Upper lobe of left lung (tissue), 6 donors: ENCODE measurements at regions not wholly inside any gene's neighbourhood (a gene's known extent, or its start where the extent isn't known, plus 50 kb on each side); places are given as distances from the start of the nearest gene placed in this dataset.

Experiments
- ATAC-seq, 2 donors: fragments of 200-7000 bp; cut with Tn5 transposase; one replicate each; pipeline ENCODE4 v1.9.1; 2022; ENCODE audit warnings: mild to moderate bottlenecking in 2 of 2, moderate library complexity in 2 of 2; ENCODE audit not compliant: low FRiP score in 2 of 2
- DNase-seq, 2 donors: peaks; one replicate each; pipeline ENCODE4 v3.0.0-alpha.2; 2019 to 2020
- H3K27ac ChIP-seq, 4 donors: fragments of 200-600 bp; sonication (generic); one replicate each; pipeline ENCODE4 v1.5.1; 2016 to 2019
- H3K27me3 ChIP-seq, 4 donors: fragments of 200-600 bp; sonication (generic); one replicate each; pipeline ENCODE4 v1.5.1; 2017 to 2019
- H3K36me3 ChIP-seq, 4 donors: fragments of 200-600 bp; sonication (generic); one replicate each; pipeline ENCODE4 v1.5.1; 2016 to 2019
- H3K4me1 ChIP-seq, 4 donors: fragments of 200-600 bp; sonication (generic); one replicate each; pipeline ENCODE4 v1.5.1; 2018 to 2019
- H3K4me3 ChIP-seq, 4 donors: fragments of 200-600 bp; sonication (generic); one replicate each; pipeline ENCODE4 v1.5.1; 2017 to 2019; ENCODE audit warnings: mild to moderate bottlenecking in 2 of 4, moderate library complexity in 1 of 4
- H3K9me3 ChIP-seq, 4 donors: fragments of 200-600 bp; sonication (generic); one replicate each; pipeline ENCODE4 v1.5.1; 2018 to 2019
- EP300 ChIP-seq, 4 donors: sonication (generic); formaldehyde crosslinking; IDR thresholded peaks; one replicate each; pipeline ENCODE4 v1.5.1; 2017; ENCODE audit warnings: antibody characterized with exemption in 4 of 4, control low read depth in 2 of 4
- POLR2A ChIP-seq, 4 donors: fragments of 450-650 bp; IDR thresholded peaks; one replicate each; pipeline ENCODE4 v1.5.1; 2016 to 2017; ENCODE audit warnings: antibody characterized with exemption in 4 of 4, mild to moderate bottlenecking in 2 of 4
- POLR2AphosphoS5 ChIP-seq, 2 donors: sonication (generic); formaldehyde crosslinking; IDR thresholded peaks; one replicate each; pipeline ENCODE4 v1.5.1; 2017; ENCODE audit warnings: antibody characterized with exemption in 2 of 2
- WGBS, 2 donors: methylation state at CpG; one replicate each; pipeline ENCODE4 v1.1.5; 2017 to 2018; 5-methylcytosine and 5-hydroxymethylcytosine counted together
- TF ChIP-seq, protein P1 (sequence below), 6 experiments: fragments of 450-650 bp in 4 of 6; fragments of 200-600 bp in 2 of 6; sonication (generic) in 2 of 6; IDR thresholded peaks; one replicate each; pipeline ENCODE4 v1.5.1; 2016 to 2019; ENCODE audit warnings: antibody characterized with exemption in 6 of 6
- donor health status: DM: no; HTN: no; CAD: no; lungs with moderate emphysema.
- donor health status: DM: no; HTN: yes; CAD: no; lungs with severe emphysema.

DNA sequence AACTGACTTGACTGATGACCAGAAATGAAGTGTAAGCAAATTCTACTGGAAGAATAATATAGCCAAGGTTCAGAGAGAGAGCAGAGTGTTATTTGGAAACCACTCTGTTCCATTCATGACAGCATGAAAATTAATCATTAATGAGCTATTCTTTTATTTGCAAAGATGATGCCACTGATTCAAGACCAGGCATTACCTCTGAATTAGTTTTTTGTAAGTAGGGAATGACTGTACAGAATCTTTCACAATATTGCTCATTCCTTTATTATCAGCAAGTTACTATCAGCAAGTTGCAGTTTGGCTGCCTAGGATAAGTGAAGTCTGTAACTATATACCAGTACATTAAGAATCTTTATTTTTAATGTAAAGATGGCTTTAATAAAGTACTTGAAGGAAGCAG is 75.1 kb upstream of the RGMB start:
- Histone ChIP-seq H3K27me3 (no peaks in the 10 kb centered on the region), H3K4me3 (no peak overlapping the region), H3K9me3 (peaks cover 0 to 10% (median 0%) of the 10 kb centered on the region in 4 donors), H3K27ac (no peak overlapping the region), H3K36me3 (no peaks in the 10 kb centered on the region), H3K4me1 (no peaks in the 10 kb centered on the region)
- no peak for DNase-seq
- no peak for ATAC-seq
- TF ChIP-seq EP300 (IDR thresholded peaks at IDR 0.05) (no peak), POLR2A (IDR thresholded peaks at IDR 0.05) (no peak), POLR2AphosphoS5 (IDR thresholded peaks at IDR 0.05) (no peak)
- TF ChIP-seq, protein P1, sequence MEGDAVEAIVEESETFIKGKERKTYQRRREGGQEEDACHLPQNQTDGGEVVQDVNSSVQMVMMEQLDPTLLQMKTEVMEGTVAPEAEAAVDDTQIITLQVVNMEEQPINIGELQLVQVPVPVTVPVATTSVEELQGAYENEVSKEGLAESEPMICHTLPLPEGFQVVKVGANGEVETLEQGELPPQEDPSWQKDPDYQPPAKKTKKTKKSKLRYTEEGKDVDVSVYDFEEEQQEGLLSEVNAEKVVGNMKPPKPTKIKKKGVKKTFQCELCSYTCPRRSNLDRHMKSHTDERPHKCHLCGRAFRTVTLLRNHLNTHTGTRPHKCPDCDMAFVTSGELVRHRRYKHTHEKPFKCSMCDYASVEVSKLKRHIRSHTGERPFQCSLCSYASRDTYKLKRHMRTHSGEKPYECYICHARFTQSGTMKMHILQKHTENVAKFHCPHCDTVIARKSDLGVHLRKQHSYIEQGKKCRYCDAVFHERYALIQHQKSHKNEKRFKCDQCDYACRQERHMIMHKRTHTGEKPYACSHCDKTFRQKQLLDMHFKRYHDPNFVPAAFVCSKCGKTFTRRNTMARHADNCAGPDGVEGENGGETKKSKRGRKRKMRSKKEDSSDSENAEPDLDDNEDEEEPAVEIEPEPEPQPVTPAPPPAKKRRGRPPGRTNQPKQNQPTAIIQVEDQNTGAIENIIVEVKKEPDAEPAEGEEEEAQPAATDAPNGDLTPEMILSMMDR (IDR thresholded peaks at IDR 0.05): no peak

DNA sequence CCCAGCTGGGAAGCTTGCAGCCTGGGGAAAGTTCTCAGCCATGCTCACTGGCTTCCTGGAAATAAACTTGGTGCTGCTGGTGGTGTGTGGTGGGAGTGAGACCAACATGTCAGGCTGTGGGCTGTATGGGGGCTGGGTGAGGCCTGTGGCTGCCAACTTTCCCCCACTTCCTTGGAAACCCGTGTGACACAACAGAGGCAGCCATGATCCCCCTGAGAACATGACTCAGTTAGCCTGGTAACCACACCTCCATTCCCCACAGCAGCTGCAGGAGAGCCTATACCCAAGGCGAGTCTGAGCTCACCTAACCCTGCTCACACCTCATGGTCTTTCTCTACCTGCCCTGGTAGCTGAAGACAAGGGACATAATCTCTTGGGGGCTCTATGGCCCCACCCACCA is 72.7 kb upstream of the RGMB start:
- Histone ChIP-seq H3K27me3 (no peaks in the 10 kb centered on the region), H3K4me3 (no peak overlapping the region), H3K9me3 (peaks cover 0 to 10% (median 0%) of the 10 kb centered on the region in 4 donors), H3K27ac (no peak overlapping the region), H3K36me3 (no peaks in the 10 kb centered on the region), H3K4me1 (no peaks in the 10 kb centered on the region)
- TF ChIP-seq, protein P1 (IDR thresholded peaks at IDR 0.05): no peak
- TF ChIP-seq POLR2AphosphoS5 (IDR thresholded peaks at IDR 0.05): no peak
- TF ChIP-seq POLR2A (IDR thresholded peaks at IDR 0.05): no peak
- no peak for TF ChIP-seq EP300 (IDR thresholded peaks at IDR 0.05)
- ATAC-seq (no peak), DNase-seq (no peak)
- WGBS, 2 donors: 69 to 72% methylated on average over 2 of the region's 2 CpGs

DNA sequence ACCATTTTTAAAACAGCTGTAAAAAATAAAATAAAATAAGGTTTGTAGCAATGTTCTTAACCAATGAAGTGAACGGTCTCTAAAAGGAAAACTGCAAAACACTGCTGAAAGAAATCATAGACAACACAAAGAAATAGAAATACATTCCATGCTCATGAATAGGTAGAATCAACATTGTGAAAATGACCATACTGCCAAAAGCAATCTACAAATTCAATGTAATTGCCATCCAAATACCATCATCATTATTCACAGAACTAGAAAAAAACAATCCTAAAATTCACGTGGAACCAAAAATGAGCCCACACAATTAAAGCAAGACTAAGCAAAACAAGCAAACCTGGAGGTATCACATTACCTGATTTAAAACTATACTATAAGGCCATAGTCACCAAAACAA is 67.6 kb upstream of the RGMB start:
- no peak overlapping the region for H3K27ac ChIP-seq
- no peak overlapping the region for H3K4me3 ChIP-seq
- no peak for DNase-seq
- H3K4me1 ChIP-seq: no peaks in the 10 kb centered on the region
- no peaks in the 10 kb centered on the region for H3K36me3 ChIP-seq
- no peaks in the 10 kb centered on the region for H3K27me3 ChIP-seq
- 89 to 93% methylated on average over 2 of the region's 2 CpGs for WGBS, 2 donors
- no peak for ATAC-seq
- TF ChIP-seq POLR2AphosphoS5 (IDR thresholded peaks at IDR 0.05): no peak
- TF ChIP-seq EP300 (IDR thresholded peaks at IDR 0.05): no peak
- TF ChIP-seq, protein P1 (IDR thresholded peaks at IDR 0.05): no peak
- TF ChIP-seq POLR2A (IDR thresholded peaks at IDR 0.05): no peak
- H3K9me3 ChIP-seq: peaks cover 0 to 10% (median 3%) of the 10 kb centered on the region in 4 donors

DNA sequence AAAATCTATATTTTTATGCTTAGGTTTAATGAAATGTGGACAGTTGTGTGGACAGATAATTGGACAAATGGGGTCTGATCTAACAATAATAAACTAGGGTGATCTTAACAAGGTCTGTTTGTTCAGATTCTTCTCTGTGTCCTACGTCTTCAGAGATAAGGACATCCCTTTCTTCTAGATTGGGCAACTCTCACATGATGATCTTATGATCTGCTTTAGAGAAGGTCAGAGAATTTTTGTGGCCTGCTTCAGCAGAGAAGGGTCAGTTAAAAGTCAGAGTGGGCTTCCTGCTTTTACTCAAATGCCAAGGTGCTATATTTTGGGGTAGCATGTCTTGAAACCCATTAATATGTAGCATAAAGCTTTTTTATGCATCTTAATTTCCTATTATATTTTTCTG is 63.8 kb upstream of the RGMB start:
- no peak overlapping the region for H3K4me3 ChIP-seq
- no peak overlapping the region for H3K27ac ChIP-seq
- no peaks in the 10 kb centered on the region for H3K27me3 ChIP-seq
- peaks cover 0 to 7% (median 0%) of the 10 kb centered on the region in 4 donors for H3K9me3 ChIP-seq
- no peak for TF ChIP-seq POLR2A (IDR thresholded peaks at IDR 0.05)
- no peak for TF ChIP-seq POLR2AphosphoS5 (IDR thresholded peaks at IDR 0.05)
- TF ChIP-seq EP300 (IDR thresholded peaks at IDR 0.05): no peak
- TF ChIP-seq, protein P1 (IDR thresholded peaks at IDR 0.05): no peak
- H3K4me1 ChIP-seq: no peaks in the 10 kb centered on the region
- no peak for DNase-seq
- ATAC-seq: no peak
- 57 to 75% methylated on average over 1 of the region's 1 CpG for WGBS, 2 donors
- no peaks in the 10 kb centered on the region for H3K36me3 ChIP-seq

DNA sequence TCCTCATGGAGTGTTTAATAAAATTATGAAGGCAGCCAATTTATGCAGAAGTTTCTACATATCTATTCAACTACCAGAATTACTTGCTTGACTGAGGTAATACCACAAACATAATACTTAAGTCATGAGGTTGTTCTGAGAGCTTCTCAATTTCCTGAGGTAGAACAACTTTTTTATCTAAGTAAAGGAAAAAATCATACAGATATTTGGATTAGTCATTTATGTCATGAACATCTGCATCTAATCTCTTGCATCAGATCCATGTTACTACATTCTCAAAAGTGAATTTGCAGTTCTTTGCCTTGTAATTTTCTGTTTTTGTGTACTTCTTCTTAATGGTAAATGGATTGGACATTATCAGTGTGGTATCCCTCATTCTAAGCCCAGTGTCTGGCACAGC is 60.4 kb upstream of the RGMB start:
- H3K27ac ChIP-seq: no peak overlapping the region
- no peak overlapping the region for H3K4me3 ChIP-seq
- TF ChIP-seq, protein P1 (IDR thresholded peaks at IDR 0.05): no peak
- TF ChIP-seq POLR2AphosphoS5 (IDR thresholded peaks at IDR 0.05) (no peak), POLR2A (IDR thresholded peaks at IDR 0.05) (no peak), EP300 (IDR thresholded peaks at IDR 0.05) (no peak)
- ATAC-seq: no peak
- DNase-seq: no peak
- no peaks in the 10 kb centered on the region for H3K4me1 ChIP-seq
- H3K9me3 ChIP-seq: no peaks in the 10 kb centered on the region
- no peaks in the 10 kb centered on the region for H3K27me3 ChIP-seq
- H3K36me3 ChIP-seq: no peaks in the 10 kb centered on the region
